Neural cell (in vitro differentiated cells): ENCODE measurements at regions not wholly inside any gene's neighbourhood (a gene's known extent, or its start where the extent isn't known, plus 50 kb on each side); places are given as distances from the start of the nearest gene placed in this dataset.

Experiments
- CTCF ChIP-seq: fragments of 450-650 bp; IDR thresholded peaks from 2 replicates; pipeline ENCODE4 v1.5.1; 2014; ENCODE audit warnings: antibody characterized with exemption, mild to moderate bottlenecking, moderate library complexity; ENCODE audit not compliant: poor library complexity, severe bottlenecking
- EZH2 ChIP-seq: fragments of 200-600, 300-800 bp; shearing (Covaris generic), sonication (generic); IDR thresholded peaks from 2 replicates; pipeline ENCODE4 v1.6.1; 2014; ENCODE audit warnings: antibody characterized with exemption, low read length, borderline replicate concordance, mild to moderate bottlenecking; ENCODE audit not compliant: insufficient read depth, poor library complexity, severe bottlenecking
- MXI1 ChIP-seq: fragments of 450-650 bp; conservative IDR thresholded peaks from 2 replicates; pipeline ENCODE4 v1.6.1; 2014; ENCODE audit warnings: antibody characterized with exemption, mild to moderate bottlenecking; ENCODE audit not compliant: poor library complexity, severe bottlenecking
- REST ChIP-seq: IDR thresholded peaks from 2 replicates; pipeline ENCODE4 v1.6.1; 2012; ENCODE audit warnings: borderline replicate concordance

GRCh38 chrX:20433388-20433775 lies 166.7 kb upstream of the RPS6KA3 start:
- TF ChIP-seq EZH2 (no peak), CTCF (no peak), REST (no peak), MXI1 (no peak)
